IMR-90 (cell line): ENCODE measurements at regions not wholly inside any gene's neighbourhood (a gene's known extent, or its start where the extent isn't known, plus 50 kb on each side); places are given as distances from the start of the nearest gene placed in this dataset.

Source experiments
- ATAC-seq: fragments of 200-7000 bp; cut with Tn5 transposase; 2 replicates; pipeline ENCODE4 v1.9.1; 2020; ENCODE audit warnings: low read depth, mild to moderate bottlenecking, moderate library complexity
- BruUV-seq: library from RNA; stranded (reverse); fragments of 400-500 nt; replicated peaks from 2 replicates; lab custom pipeline; 2021; lab: Mats Ljungman, UMichigan
- CTCF ChIA-PET: fragments of 300-600 bp; formaldehyde crosslinking; extraction: SDS; loops from one replicate; lab custom pipeline; 2021; ENCODE audit warnings: antibody characterized with exemption; lab: Yijun Ruan, JAX
- POLR2A ChIA-PET: fragments of 300-600 bp; sonication (Branson Sonifier 250); formaldehyde crosslinking; loops from one replicate; lab custom pipeline; 2022; ENCODE audit warnings: antibody characterized with exemption; ENCODE audit not compliant: unreplicated experiment; lab: Charles Lee
- DNase-seq: peaks from one replicate; pipeline ENCODE4 v3.0.0; 2013
- H2AFZ ChIP-seq: replicated peaks from 2 replicates; pipeline ENCODE3; 2013; ENCODE audit warnings: low read length, mild to moderate bottlenecking; ENCODE audit not compliant: poor library complexity
- H2AK5ac ChIP-seq: 2 replicates; pipeline ENCODE4 v1.6.1; 2013; ENCODE audit warnings: low read depth, low read length, inconsistent platforms
- H2AK9ac ChIP-seq: replicated peaks from 2 replicates; pipeline ENCODE3; 2013; ENCODE audit warnings: mild to moderate bottlenecking, low read depth, low read length, moderate library complexity; ENCODE audit not compliant: poor library complexity
- H2BK120ac ChIP-seq: 2 replicates; pipeline ENCODE4 v1.6.1; 2013; ENCODE audit warnings: low read depth, low read length, inconsistent platforms
- H2BK15ac ChIP-seq: 3 replicates; pipeline ENCODE4 v1.6.1; 2013; ENCODE audit warnings: low read depth, low read length, inconsistent platforms
- H2BK20ac ChIP-seq: 2 replicates; pipeline ENCODE4 v1.6.1; 2013; ENCODE audit warnings: low read depth, mild to moderate bottlenecking, inconsistent platforms, low read length, moderate library complexity
- H2BK5ac ChIP-seq: 2 replicates; pipeline ENCODE4 v1.6.1; 2013; ENCODE audit warnings: mild to moderate bottlenecking, low read depth, low read length, inconsistent platforms; ENCODE audit not compliant: poor library complexity, severe bottlenecking
- H3K14ac ChIP-seq: replicated peaks from 2 replicates; pipeline ENCODE4 v1.6.1; 2013; ENCODE audit warnings: low read depth, low read length, inconsistent platforms
- H3K18ac ChIP-seq: 2 replicates; pipeline ENCODE4 v1.6.1; 2013; ENCODE audit warnings: low read depth, low read length, control low read depth
- H3K23ac ChIP-seq: 2 replicates; pipeline ENCODE4 v1.6.1; 2013; ENCODE audit warnings: low read depth, low read length, inconsistent platforms
- H3K27ac ChIP-seq: 2 replicates; pipeline ENCODE4 v1.5.1; 2013; ENCODE audit warnings: mild to moderate bottlenecking, control low read depth, low read length; ENCODE audit not compliant: insufficient read depth
- H3K27me3 ChIP-seq: 2 replicates; pipeline ENCODE4 v1.6.1; 2013; ENCODE audit warnings: low read length; ENCODE audit not compliant: control insufficient read depth, insufficient read depth
- H3K36me3 ChIP-seq: 2 replicates; pipeline ENCODE4 v1.6.1; 2013; ENCODE audit warnings: low read length, mixed read lengths; ENCODE audit not compliant: control insufficient read depth, insufficient read depth
- H3K4ac ChIP-seq: 2 replicates; pipeline ENCODE4 v1.6.1; 2013; ENCODE audit warnings: low read depth, low read length, inconsistent platforms
- H3K4me1 ChIP-seq: 2 replicates; pipeline ENCODE4 v1.6.1; 2013; ENCODE audit warnings: low read length, mixed read lengths; ENCODE audit not compliant: control insufficient read depth, insufficient read depth
- H3K4me2 ChIP-seq: 2 replicates; pipeline ENCODE4 v1.6.1; 2013; ENCODE audit warnings: low read depth, mild to moderate bottlenecking, control low read depth, low read length, moderate library complexity
- H3K4me3 ChIP-seq: 2 replicates; pipeline ENCODE4 v1.5.1; 2013; ENCODE audit warnings: low read depth, mild to moderate bottlenecking, control low read depth, low read length, moderate library complexity; ENCODE audit not compliant: insufficient read depth
- H3K56ac ChIP-seq: 2 replicates; pipeline ENCODE4 v1.6.1; 2013; ENCODE audit warnings: low read length, inconsistent platforms; ENCODE audit not compliant: insufficient read depth; ENCODE audit errors: extremely low read depth
- H3K79me1 ChIP-seq, 2 experiments: 2 replicates each; pipeline ENCODE4 v1.6.1; 2013; ENCODE audit warnings: low read length in 2 of 2, inconsistent platforms in 1 of 2, low read depth in 1 of 2
- H3K9ac ChIP-seq: 2 replicates; pipeline ENCODE4 v1.6.1; 2013; ENCODE audit warnings: low read depth, low read length, control low read depth
- H3K9me1 ChIP-seq: 2 replicates; pipeline ENCODE4 v1.6.1; 2013; ENCODE audit warnings: low read length, inconsistent platforms; ENCODE audit not compliant: insufficient read depth
- H3K9me3 ChIP-seq: 2 replicates; pipeline ENCODE4 v1.6.1; 2013; ENCODE audit warnings: low read length; ENCODE audit not compliant: control insufficient read depth, insufficient read depth
- H4K20me1 ChIP-seq: 2 replicates; pipeline ENCODE4 v1.6.1; 2013; ENCODE audit warnings: low read length, inconsistent platforms; ENCODE audit not compliant: insufficient read depth
- H4K5ac ChIP-seq: 2 replicates; pipeline ENCODE4 v1.6.1; 2013; ENCODE audit warnings: mild to moderate bottlenecking, low read depth, low read length, control low read depth
- H4K8ac ChIP-seq, 2 experiments: 2 replicates each; pipeline ENCODE4 v1.6.1; 2013; ENCODE audit warnings: low read depth in 2 of 2, low read length in 2 of 2, control low read depth in 1 of 2, inconsistent platforms in 1 of 2
- H4K91ac ChIP-seq: 2 replicates; pipeline ENCODE4 v1.6.1; 2013; ENCODE audit warnings: low read depth, low read length, inconsistent platforms; ENCODE audit not compliant: insufficient read depth
- BHLHE40 ChIP-seq: fragments of 150-350 bp; IDR thresholded peaks from 2 replicates; pipeline ENCODE4 v1.6.1; 2016; ENCODE audit warnings: mild to moderate bottlenecking, low read depth, low read length
- ELK1 ChIP-seq: fragments of 150-350 bp; IDR thresholded peaks from 2 replicates; pipeline ENCODE4 v1.6.1; 2016; ENCODE audit warnings: low read depth, mild to moderate bottlenecking, low read length, moderate library complexity, borderline replicate concordance
- MAFK ChIP-seq: IDR thresholded peaks from 2 replicates; pipeline ENCODE4 v1.6.1; 2012; ENCODE audit warnings: low read depth, low read length, improper control_type of control experiment
- MAZ ChIP-seq: IDR thresholded peaks from 2 replicates; pipeline ENCODE4 v1.6.1; 2012; ENCODE audit warnings: low read depth, mild to moderate bottlenecking, low read length, improper control_type of control experiment, moderate library complexity, borderline replicate concordance
- NFE2L2 ChIP-seq: fragments of 150-350 bp; IDR thresholded peaks from 2 replicates; pipeline ENCODE4 v1.6.1; 2016; ENCODE audit warnings: low read depth, mild to moderate bottlenecking, low read length
- RAD21 ChIP-seq: IDR thresholded peaks from 2 replicates; pipeline ENCODE4 v1.6.1; 2012; ENCODE audit warnings: low read length, improper control_type of control experiment
- RFX5 ChIP-seq: IDR thresholded peaks from 2 replicates; pipeline ENCODE4 v1.8.0; 2012; ENCODE audit warnings: low read depth, mild to moderate bottlenecking, low read length, moderate library complexity
- SMC3 ChIP-seq: fragments of 150-350 bp; IDR thresholded peaks from 2 replicates; pipeline ENCODE4 v1.6.1; 2016; ENCODE audit warnings: low read depth, mild to moderate bottlenecking, antibody characterized with exemption, low read length, moderate library complexity
- WGBS, 2 experiments: methylation state at CpG; one replicate each; pipeline versions ENCODE4 v1.1.5 to v1.1.7; 2013; ENCODE audit warnings: missing lambda C conversion rate in 2 of 2; ENCODE audit not compliant: insufficient read length in 1 of 2; ENCODE audit errors: extremely low coverage in 2 of 2; 5-methylcytosine and 5-hydroxymethylcytosine counted together
- dilution Hi-C: fragments of 300-500 bp; cut with HindIII; formaldehyde crosslinking; loops from one replicate; pipeline ENCODE4 v1.14.3; 2018; ENCODE audit warnings: low sequenced_read_pairs; ENCODE audit not compliant: unreplicated experiment
- in situ Hi-C: fragments of 300-500 bp; cut with MboI; formaldehyde crosslinking; loops from 3 replicates; pipeline ENCODE4 v1.14.3; 2019; ENCODE audit warnings: low sequenced_read_pairs, inconsistent platforms, mixed read lengths
- intact Hi-C: fragments of 100-400 bp; cut with micrococcal nuclease; formaldehyde crosslinking; loops from 2 replicates; pipeline ENCODE4 v1.10.0; 2022

GRCh38 chr2:175640655-175641054, 361.4 kb downstream of the LNPK start:
- Histone ChIP-seq H4K20me1 (no peaks in the 10 kb centered on the region), H3K4me3 (no peak overlapping the region), H2AK9ac (no peak overlapping the region), H2BK120ac (no peak overlapping the region), H3K18ac (no peak overlapping the region), H3K27ac (no peak overlapping the region), H3K79me1 (no peaks in the 10 kb centered on the region), H3K36me3 (no peaks in the 10 kb centered on the region), H3K9me1 (no peaks in the 10 kb centered on the region), H3K27me3 (no peaks in the 10 kb centered on the region), H4K8ac (no peak overlapping the region), H3K56ac (no peak overlapping the region), H3K14ac (no peak overlapping the region), H2AK5ac (no peak overlapping the region), H4K5ac (no peak overlapping the region), H2BK5ac (no peak overlapping the region), H2BK20ac (no peak overlapping the region), H3K9ac (no peak overlapping the region), H2AFZ (no peak overlapping the region), H4K91ac (no peak overlapping the region), H2BK15ac (no peak overlapping the region), H3K23ac (no peak overlapping the region), H3K4me1 (no peaks in the 10 kb centered on the region), H3K9me3 (no peaks in the 10 kb centered on the region), H3K4ac (no peak overlapping the region), H3K4me2 (no peak overlapping the region)
- ATAC-seq (no peak), DNase-seq (no peak)
- TF ChIP-seq MAFK (no peak), ELK1 (no peak), SMC3 (no peak), RAD21 (no peak), MAZ (no peak), BHLHE40 (no peak), NFE2L2 (no peak), RFX5 (no peak)
- BruUV-seq, result no TSS peak
- dilution Hi-C loops (no loop called here), in situ Hi-C loops (no loop called here), intact Hi-C loops (no loop called here)
- CTCF ChIA-PET, result no interaction called here
- POLR2A ChIA-PET, result no interaction called here
- no CpG with 5 or more reads among the region's 2 CpGs for WGBS, 2 experiments
